ENCODE measurements at regions not wholly inside any gene's neighbourhood (a gene's known extent, or its start where the extent isn't known, plus 50 kb on each side); places are given as distances from the start of the nearest gene placed in this dataset.

DNA sequence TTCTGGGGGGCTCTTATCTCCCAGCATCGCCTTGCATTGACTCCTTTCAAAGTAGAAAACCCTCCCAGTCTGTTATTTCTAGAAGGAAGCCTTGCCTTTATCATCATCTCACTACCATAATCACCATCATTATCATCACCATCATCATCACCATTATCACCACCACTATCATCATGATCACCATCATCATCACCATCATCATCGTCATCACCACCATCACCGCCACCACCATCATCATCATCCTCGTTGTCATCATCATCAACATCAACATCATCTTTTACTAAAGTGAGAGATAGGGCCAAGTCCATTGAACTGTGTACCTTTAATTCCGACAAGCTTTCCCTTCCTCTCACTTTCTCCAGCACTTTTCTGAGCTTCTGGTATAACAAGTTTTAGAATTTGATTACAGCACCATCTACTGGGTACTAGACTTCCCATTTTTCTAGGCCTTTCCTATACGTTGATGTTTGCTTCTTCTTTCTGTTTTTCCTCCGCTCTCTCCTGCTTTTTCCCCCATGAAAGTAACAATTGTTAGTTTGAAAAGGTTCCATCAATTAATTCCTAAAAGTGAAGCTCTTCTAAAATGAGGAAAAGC is 226.4 kb downstream of the BUB3 start:
- TF ChIP-seq POLR2AphosphoS5 (IDR thresholded peaks at IDR 0.05) (no peak), CTCF (IDR thresholded peaks at IDR 0.05) (peak in 3 of 4 experiments; percentile 14 to 49 (median 48))
- Histone ChIP-seq H3K27ac (no peak overlapping the region), H3K4me1 (replicated peaks) (no peaks in the 10 kb centered on the region), H3K27me3 (replicated peaks; ENCODE audit: insufficient read depth) (peaks cover 2% of the 10 kb centered on the region), H3K4me3 (no peak overlapping the region), H3K36me3 (no peaks in the 10 kb centered on the region), H3K9me3 (no peaks in the 10 kb centered on the region)
- intact Hi-C loops (cut with DNase I): no loop called here
- WGBS: 63% methylated on average over 7 of the region's 7 CpGs
- DNase-seq (ENCODE audit: low spot score): no peak

- Histone ChIP-seq H3K36me3 (no peaks in the 10 kb centered on the region), H3K9me3 (no peaks in the 10 kb centered on the region), H3K4me3 (no peak overlapping the region), H3K4me1 (replicated peaks) (no peaks in the 10 kb centered on the region), H3K27ac (no peak overlapping the region), H3K27me3 (replicated peaks; ENCODE audit: insufficient read depth) (peaks cover 2% of the 10 kb centered on the region)
- TF ChIP-seq CTCF (IDR thresholded peaks at IDR 0.05) (no peak), POLR2A (IDR thresholded peaks at IDR 0.05) (no peak), POLR2AphosphoS5 (IDR thresholded peaks at IDR 0.05) (no peak)
- no peak for DNase-seq (ENCODE audit: low spot score)
- intact Hi-C loops (cut with DNase I): no loop called here
- 78% methylated on average over 5 of the region's 5 CpGs for WGBS
Measured at GRCh38 chr10:123381224-123381623, 227.0 kb downstream of the BUB3 start.

DNA sequence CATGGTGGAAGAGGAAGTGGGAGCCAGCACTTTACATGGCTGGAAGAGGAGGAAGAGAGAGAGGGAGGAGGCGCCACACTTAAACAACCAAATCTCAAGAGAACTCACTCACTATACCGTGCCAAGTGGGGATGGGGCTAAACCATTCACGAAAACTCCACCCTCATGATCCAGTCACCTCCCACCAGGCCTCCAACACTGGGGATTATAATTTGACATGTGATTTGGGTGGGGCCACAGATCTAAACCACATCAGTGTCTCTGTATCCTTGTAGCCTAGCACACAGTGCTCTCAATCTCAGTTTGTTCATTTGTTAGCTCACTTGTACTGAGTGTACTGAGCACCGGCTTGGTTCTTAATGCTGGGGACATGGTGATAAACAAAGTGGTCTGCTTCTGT is 228.3 kb downstream of the BUB3 start:
- DNase-seq (ENCODE audit: low spot score): no peak
- Histone ChIP-seq H3K4me1 (replicated peaks) (no peaks in the 10 kb centered on the region), H3K36me3 (no peaks in the 10 kb centered on the region), H3K9me3 (no peaks in the 10 kb centered on the region), H3K27ac (no peak overlapping the region), H3K4me3 (no peak overlapping the region), H3K27me3 (replicated peaks; ENCODE audit: insufficient read depth) (peaks cover 2% of the 10 kb centered on the region)
- intact Hi-C loops (cut with DNase I): no loop called here
- WGBS: 73% methylated on average over 4 of the region's 4 CpGs
- TF ChIP-seq POLR2AphosphoS5 (IDR thresholded peaks at IDR 0.05) (no peak), POLR2A (IDR thresholded peaks at IDR 0.05) (no peak), CTCF (IDR thresholded peaks at IDR 0.05) (no peak)

DNA sequence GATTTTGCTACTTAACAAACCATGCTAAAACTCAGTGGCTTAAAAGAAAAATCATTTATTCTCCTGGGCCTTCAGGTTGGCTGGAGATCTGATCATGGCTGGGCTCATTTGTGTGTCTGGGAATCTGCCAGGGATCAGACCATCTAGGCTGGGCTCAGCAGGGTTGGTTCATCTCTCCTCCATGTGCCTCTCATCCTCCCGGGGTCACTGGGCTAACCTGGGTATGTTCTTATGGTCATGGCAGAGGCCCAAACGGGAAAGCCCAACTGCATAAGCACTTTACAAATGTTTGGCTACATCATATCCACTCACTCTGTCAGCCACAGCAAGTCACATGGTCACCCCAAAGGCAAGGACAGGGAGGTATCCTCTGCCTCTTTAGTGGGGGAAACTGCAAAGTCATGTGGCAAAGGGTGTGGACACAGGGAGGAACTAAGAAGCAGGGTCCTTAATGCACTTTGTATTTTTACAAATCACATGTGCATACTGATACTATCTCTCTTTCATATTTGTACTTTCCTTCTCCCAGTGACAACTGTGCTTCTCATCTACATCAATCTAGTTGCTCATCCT is 231.4 kb downstream of the BUB3 start:
- Histone ChIP-seq H3K27me3 (replicated peaks; ENCODE audit: insufficient read depth) (no peaks in the 10 kb centered on the region), H3K27ac (no peak overlapping the region), H3K4me3 (no peak overlapping the region), H3K4me1 (replicated peaks) (no peaks in the 10 kb centered on the region), H3K9me3 (no peaks in the 10 kb centered on the region), H3K36me3 (no peaks in the 10 kb centered on the region)
- intact Hi-C loops (cut with DNase I): no loop called here
- DNase-seq (ENCODE audit: low spot score): no peak
- no peak for TF ChIP-seq POLR2AphosphoS5 (IDR thresholded peaks at IDR 0.05)
- no peak for TF ChIP-seq POLR2A (IDR thresholded peaks at IDR 0.05)
- TF ChIP-seq CTCF (IDR thresholded peaks at IDR 0.05): no peak
- 89% methylated on average over 2 of the region's 2 CpGs for WGBS

- TF ChIP-seq CTCF (IDR thresholded peaks at IDR 0.05): no peak
- intact Hi-C loops (cut with DNase I): no loop called here
- WGBS: 88% methylated on average over 2 of the region's 2 CpGs
Measured at GRCh38 chr10:123389520-123389919, 235.3 kb downstream of the BUB3 start.

More at GRCh38 chr10:123389520-123389919, 235.3 kb downstream of the BUB3 start:
- Histone ChIP-seq H3K36me3 (no peaks in the 10 kb centered on the region), H3K9me3 (no peaks in the 10 kb centered on the region), H3K4me3 (no peak overlapping the region), H3K4me1 (replicated peaks) (no peaks in the 10 kb centered on the region), H3K27ac (no peak overlapping the region), H3K27me3 (replicated peaks; ENCODE audit: insufficient read depth) (peaks cover 1% of the 10 kb centered on the region)
- no peak for DNase-seq (ENCODE audit: low spot score)
